ENCODE measurements at regions not wholly inside any gene's neighbourhood (a gene's known extent, or its start where the extent isn't known, plus 50 kb on each side); places are given as distances from the start of the nearest gene placed in this dataset.
A peak's percentile ranks its signal among the peaks of the same experiment; 100 is the strongest.

DNA sequence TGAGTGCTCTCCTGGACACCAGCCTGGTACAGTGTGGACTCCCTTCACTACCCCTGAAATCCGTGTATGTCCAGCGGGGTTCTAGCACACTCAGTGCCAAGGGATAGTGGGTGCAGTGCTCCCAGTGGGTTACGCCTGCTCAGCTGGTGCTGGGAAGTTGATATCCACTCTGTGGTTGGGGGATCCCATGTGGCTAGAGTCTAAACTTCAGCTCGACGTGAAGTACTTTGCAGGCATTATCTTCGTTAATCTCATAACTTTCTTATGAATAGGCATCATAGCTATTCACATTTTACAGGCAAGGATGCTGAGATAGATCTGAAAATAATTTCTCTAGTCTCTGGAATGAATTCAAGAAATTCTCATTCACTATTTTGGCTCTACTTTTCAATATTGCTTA is 433.2 kb upstream of the HTR2A start:
- no peak overlapping the region for H3K27ac ChIP-seq
- DNase-seq = peak in 1 of 2 experiments; percentile 5
- no peaks in the 10 kb centered on the region for H3K27me3 ChIP-seq

DNA sequence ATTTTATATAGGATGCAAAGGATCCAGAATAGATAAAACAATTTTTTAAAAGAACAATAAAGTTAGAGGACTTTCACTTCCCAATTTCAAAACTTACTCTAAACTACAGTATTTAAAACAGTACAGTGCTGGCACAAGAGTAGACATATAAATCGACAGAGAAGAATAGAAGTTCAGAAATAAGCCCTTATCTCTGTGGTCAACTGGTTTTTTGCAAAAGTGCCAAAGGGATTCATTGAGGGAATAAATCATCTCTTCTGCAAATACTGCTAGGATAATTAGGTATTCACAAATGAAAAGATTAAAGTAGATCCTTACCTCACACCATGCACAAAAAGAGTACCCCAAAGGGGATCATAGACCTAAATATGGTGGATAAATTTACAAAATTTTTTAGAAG is 431.0 kb upstream of the HTR2A start:
- Histone ChIP-seq H3K4me1 (no peaks in the 10 kb centered on the region), H3K36me3 (no peaks in the 10 kb centered on the region), H3K27ac (no peak overlapping the region), H3K27me3 (no peaks in the 10 kb centered on the region), H3K4me3 (no peak overlapping the region), H3K9me3 (replicated peaks) (no peaks in the 10 kb centered on the region)
- DNase-seq = no peak

More for the DNA sequence above, 433.2 kb upstream of the HTR2A start:
- no peaks in the 10 kb centered on the region for H3K9me3 ChIP-seq (replicated peaks)
- H3K4me3 ChIP-seq = no peak overlapping the region
- H3K4me1 ChIP-seq = no peaks in the 10 kb centered on the region
- H3K36me3 ChIP-seq = no peaks in the 10 kb centered on the region

DNA sequence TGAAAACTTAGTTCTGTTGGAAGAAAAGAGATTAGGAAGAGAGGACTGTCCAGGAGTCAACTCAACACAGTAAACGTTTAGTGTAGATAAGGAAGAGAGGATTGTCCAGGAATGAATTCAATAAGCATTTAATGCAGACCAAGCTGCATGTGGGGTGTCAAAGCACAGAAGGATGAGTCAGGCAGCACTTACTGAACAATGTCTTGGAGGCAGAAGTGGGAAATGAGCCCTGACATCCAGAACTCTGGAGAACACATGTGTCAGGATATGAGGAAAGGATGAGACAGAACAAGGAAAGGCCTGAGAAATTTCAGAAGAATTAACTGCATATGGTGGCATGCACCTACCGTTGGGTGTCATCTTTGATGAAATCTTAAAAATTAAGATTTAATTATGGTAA is 429.2 kb upstream of the HTR2A start:
- no peaks in the 10 kb centered on the region for H3K9me3 ChIP-seq (replicated peaks)
- H3K36me3 ChIP-seq = no peaks in the 10 kb centered on the region
- H3K27ac ChIP-seq = no peak overlapping the region
- H3K4me3 ChIP-seq = no peak overlapping the region
- no peaks in the 10 kb centered on the region for H3K27me3 ChIP-seq
- no peak for DNase-seq
- no peaks in the 10 kb centered on the region for H3K4me1 ChIP-seq

GRCh38 chr13:47317356-47317755 is 420.5 kb upstream of the HTR2A start:
- Histone ChIP-seq H3K4me3 (no peak overlapping the region), H3K4me1 (no peaks in the 10 kb centered on the region), H3K9me3 (replicated peaks) (no peaks in the 10 kb centered on the region), H3K27me3 (no peaks in the 10 kb centered on the region), H3K27ac (no peak overlapping the region), H3K36me3 (no peaks in the 10 kb centered on the region)
- DNase-seq = peak in 1 of 2 experiments; percentile 17

- no peak overlapping the region for H3K27ac ChIP-seq
- H3K4me1 ChIP-seq = no peaks in the 10 kb centered on the region
- H3K27me3 ChIP-seq = no peaks in the 10 kb centered on the region
- no peaks in the 10 kb centered on the region for H3K36me3 ChIP-seq
- DNase-seq = peak; percentile 9 to 16
- H3K4me3 ChIP-seq = no peak overlapping the region
- H3K9me3 ChIP-seq (replicated peaks) = no peaks in the 10 kb centered on the region
These were observed 413.5 kb upstream of the HTR2A start for GRCh38 chr13:47310401-47310800.

DNA sequence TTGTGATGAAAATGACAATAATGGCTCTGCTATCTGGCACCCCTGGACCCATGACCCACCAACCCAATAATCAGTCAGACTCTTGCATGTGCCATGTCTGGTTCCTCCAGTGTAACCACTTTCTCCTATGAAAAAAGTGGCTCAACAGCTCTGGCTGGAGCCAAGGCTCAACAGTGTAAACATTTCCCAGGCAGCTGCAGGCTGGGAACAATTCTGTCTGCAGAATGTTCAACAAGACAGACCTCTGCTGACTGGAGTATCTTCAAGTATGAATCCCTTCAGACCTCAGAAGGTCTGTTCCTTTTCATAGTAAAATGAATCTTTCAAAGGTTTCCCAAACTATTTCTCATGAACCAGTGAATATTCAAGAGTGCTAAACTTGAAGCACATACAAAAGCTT is 410.1 kb upstream of the HTR2A start:
- Histone ChIP-seq H3K27ac (no peak overlapping the region), H3K9me3 (replicated peaks) (no peaks in the 10 kb centered on the region), H3K4me1 (no peaks in the 10 kb centered on the region), H3K4me3 (no peak overlapping the region), H3K36me3 (no peaks in the 10 kb centered on the region), H3K27me3 (no peaks in the 10 kb centered on the region)
- DNase-seq = no peak

DNA sequence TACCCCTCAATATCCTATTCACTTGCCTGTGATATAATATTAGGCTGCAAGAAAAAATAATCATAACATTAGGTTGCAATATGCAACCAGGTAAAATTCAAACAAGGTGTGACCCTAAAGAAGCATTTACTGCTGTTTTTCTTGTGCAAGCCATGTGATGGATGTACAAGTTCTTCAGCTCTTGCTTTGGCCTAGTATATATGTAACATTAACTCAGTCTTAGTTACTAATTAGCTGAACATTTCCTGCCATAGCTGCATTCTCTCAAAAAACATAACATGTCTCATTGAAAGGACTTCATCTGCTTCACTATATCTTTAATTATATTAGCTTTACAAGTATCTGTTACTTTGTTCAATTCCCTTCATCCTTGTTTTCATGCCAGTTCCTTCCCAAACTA is 406.8 kb upstream of the HTR2A start:
- H3K9me3 ChIP-seq (replicated peaks) = no peaks in the 10 kb centered on the region
- no peak for DNase-seq
- no peak overlapping the region for H3K4me3 ChIP-seq
- H3K27me3 ChIP-seq = no peaks in the 10 kb centered on the region
- H3K36me3 ChIP-seq = no peaks in the 10 kb centered on the region
- H3K27ac ChIP-seq = no peak overlapping the region
- H3K4me1 ChIP-seq = no peaks in the 10 kb centered on the region

GRCh38 chr13:47299304-47299703 is 402.5 kb upstream of the HTR2A start:
- Histone ChIP-seq H3K4me3 (no peak overlapping the region), H3K36me3 (no peaks in the 10 kb centered on the region), H3K27me3 (no peaks in the 10 kb centered on the region), H3K9me3 (replicated peaks) (no peaks in the 10 kb centered on the region), H3K27ac (no peak overlapping the region), H3K4me1 (no peaks in the 10 kb centered on the region)
- DNase-seq = no peak

- DNase-seq = no peak
- H3K9me3 ChIP-seq (replicated peaks) = no peaks in the 10 kb centered on the region
- no peaks in the 10 kb centered on the region for H3K36me3 ChIP-seq
- H3K4me1 ChIP-seq = no peaks in the 10 kb centered on the region
- H3K4me3 ChIP-seq = no peak overlapping the region
- H3K27ac ChIP-seq = no peak overlapping the region
- H3K27me3 ChIP-seq = no peaks in the 10 kb centered on the region
These were observed 401.7 kb upstream of the HTR2A start for GRCh38 chr13:47298506-47298905.

DNA sequence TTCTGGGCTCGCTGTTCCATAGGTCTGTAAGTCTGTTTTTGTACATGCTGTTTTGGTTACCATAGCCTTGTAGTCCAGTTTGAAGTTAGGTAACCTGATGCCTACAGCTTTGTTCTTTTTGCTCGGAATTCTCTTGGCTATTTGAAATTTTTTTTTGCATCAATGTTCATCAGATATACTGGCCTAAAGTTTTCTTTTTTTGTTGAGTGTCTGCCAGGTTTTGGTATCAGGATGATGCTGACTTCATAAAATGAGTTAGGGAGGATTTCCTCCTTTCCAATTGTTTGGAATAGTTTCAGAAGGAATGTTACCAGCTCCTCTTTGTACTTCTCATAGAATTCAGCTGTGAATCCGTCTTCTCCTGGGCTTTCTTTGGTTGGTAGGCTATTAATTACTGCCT is 397.8 kb upstream of the HTR2A start:
- Histone ChIP-seq H3K27me3 (no peaks in the 10 kb centered on the region), H3K9me3 (replicated peaks) (no peaks in the 10 kb centered on the region), H3K36me3 (no peaks in the 10 kb centered on the region), H3K27ac (no peak overlapping the region), H3K4me3 (no peak overlapping the region), H3K4me1 (no peaks in the 10 kb centered on the region)
- DNase-seq = no peak

- H3K4me3 ChIP-seq = no peak overlapping the region
- no peak overlapping the region for H3K27ac ChIP-seq
- H3K36me3 ChIP-seq = no peaks in the 10 kb centered on the region
- no peaks in the 10 kb centered on the region for H3K4me1 ChIP-seq
- DNase-seq = no peak
- no peaks in the 10 kb centered on the region for H3K27me3 ChIP-seq
- no peaks in the 10 kb centered on the region for H3K9me3 ChIP-seq (replicated peaks)
These were observed 394.3 kb upstream of the HTR2A start for GRCh38 chr13:47291107-47291656.

- Histone ChIP-seq H3K36me3 (no peaks in the 10 kb centered on the region), H3K9me3 (replicated peaks) (no peaks in the 10 kb centered on the region), H3K27me3 (no peaks in the 10 kb centered on the region), H3K4me3 (no peak overlapping the region), H3K4me1 (no peaks in the 10 kb centered on the region), H3K27ac (no peak overlapping the region)
- DNase-seq = no peak
These were observed 392.7 kb upstream of the HTR2A start for GRCh38 chr13:47289567-47289966.

GRCh38 chr13:47288546-47288945 is 391.7 kb upstream of the HTR2A start:
- no peak for DNase-seq
- Histone ChIP-seq H3K27me3 (no peaks in the 10 kb centered on the region), H3K4me3 (no peak overlapping the region), H3K4me1 (no peaks in the 10 kb centered on the region), H3K9me3 (replicated peaks) (no peaks in the 10 kb centered on the region), H3K36me3 (no peaks in the 10 kb centered on the region), H3K27ac (no peak overlapping the region)

DNA sequence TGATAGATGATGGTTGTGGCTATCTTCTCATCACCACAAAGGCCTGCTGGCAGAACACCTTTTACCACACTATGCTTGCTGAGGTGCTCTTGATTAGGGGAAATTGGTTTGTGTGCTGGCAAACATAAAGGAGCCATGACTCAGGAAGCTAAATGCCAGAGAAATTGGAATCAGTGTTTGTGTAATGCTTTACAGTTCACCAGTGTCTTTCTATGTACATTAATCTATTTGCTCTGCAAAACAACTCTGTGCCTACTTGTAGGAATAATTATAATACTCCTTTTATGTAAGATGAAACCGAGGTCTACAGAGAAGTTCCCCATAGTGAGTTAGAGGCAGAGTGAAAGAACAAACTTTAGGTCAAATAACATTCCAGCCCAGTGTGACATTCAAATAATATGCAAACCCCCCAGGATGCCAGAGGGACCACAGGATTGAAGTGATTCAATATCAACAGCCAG is 390.5 kb upstream of the HTR2A start:
- Histone ChIP-seq H3K4me3 (no peak overlapping the region), H3K4me1 (no peaks in the 10 kb centered on the region), H3K36me3 (no peaks in the 10 kb centered on the region), H3K27me3 (no peaks in the 10 kb centered on the region), H3K27ac (no peak overlapping the region), H3K9me3 (replicated peaks) (no peaks in the 10 kb centered on the region)
- DNase-seq = no peak

DNA sequence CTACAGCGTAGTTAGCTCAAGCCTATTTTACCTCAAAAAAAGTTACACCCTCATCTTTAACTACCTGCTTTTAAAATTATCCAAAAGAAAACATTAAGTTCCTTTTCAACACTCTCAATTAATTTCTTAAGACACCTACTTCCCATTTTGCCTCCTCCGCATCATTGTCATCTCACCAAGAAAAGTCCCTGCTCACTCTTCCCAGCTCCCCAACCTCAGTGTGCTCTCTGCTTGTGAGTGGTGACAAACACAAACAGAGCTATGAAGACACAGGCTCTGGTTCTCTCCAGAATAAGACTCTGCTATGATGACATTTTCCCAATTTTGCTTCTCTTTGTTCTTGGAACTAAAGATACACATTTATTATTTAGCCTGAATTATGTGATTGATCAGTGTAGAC is 385.1 kb upstream of the HTR2A start:
- Histone ChIP-seq H3K4me1 (no peaks in the 10 kb centered on the region), H3K27ac (no peak overlapping the region), H3K27me3 (no peaks in the 10 kb centered on the region), H3K9me3 (replicated peaks) (no peaks in the 10 kb centered on the region), H3K4me3 (no peak overlapping the region), H3K36me3 (no peaks in the 10 kb centered on the region)
- DNase-seq = no peak

DNA sequence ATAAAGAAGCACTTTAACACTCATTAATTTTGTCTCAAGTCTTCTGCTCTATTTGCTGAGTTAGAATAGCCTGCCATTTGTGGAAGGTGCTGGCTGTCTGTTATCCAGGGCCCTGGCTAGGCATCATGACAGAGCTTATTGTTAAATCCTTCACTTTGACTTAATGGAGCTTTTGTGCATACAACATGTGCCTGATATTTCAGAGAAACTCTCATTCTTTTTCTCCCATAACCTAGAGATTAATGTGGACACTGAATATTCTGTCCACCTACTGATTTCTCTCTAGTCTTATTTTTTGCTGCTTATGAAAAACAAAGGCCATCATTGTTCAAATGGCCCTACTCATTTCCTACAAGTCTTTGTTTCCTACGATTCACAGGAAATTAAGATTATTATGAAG is 383.1 kb upstream of the HTR2A start:
- H3K36me3 ChIP-seq = no peaks in the 10 kb centered on the region
- DNase-seq = no peak
- no peak overlapping the region for H3K27ac ChIP-seq
- H3K4me1 ChIP-seq = no peaks in the 10 kb centered on the region
- H3K9me3 ChIP-seq (replicated peaks) = no peaks in the 10 kb centered on the region
- H3K4me3 ChIP-seq = no peak overlapping the region
- no peaks in the 10 kb centered on the region for H3K27me3 ChIP-seq
